Tibial artery (tissue), 4 donors: ENCODE measurements at regions not wholly inside any gene's neighbourhood (a gene's known extent, or its start where the extent isn't known, plus 50 kb on each side); places are given as distances from the start of the nearest gene placed in this dataset.

Experiments
- DNase-seq, 2 donors: peaks; one replicate each; pipeline ENCODE4 v3.0.0-alpha.2; 2019
- H3K27ac ChIP-seq, 2 donors: fragments of 200-600 bp; sonication (generic) in 1 of 2; 1 replicate in 1 of 2; 2 replicates in 1 of 2; pipeline ENCODE4 v1.5.1; 2018 to 2019; ENCODE audit warnings: mild to moderate bottlenecking in 1 of 2
- H3K27me3 ChIP-seq, 2 donors: fragments of 200-600 bp; sonication (generic) in 1 of 2; one replicate each; pipeline versions ENCODE4 v1.5.1 to v1.6.0; 2016 to 2019
- H3K36me3 ChIP-seq, 3 donors: fragments of 200-600 bp; sonication (generic) in 2 of 3; one replicate each; pipeline ENCODE4 v1.5.1; 2016 to 2019; ENCODE audit warnings: mild to moderate bottlenecking in 2 of 3
- H3K4me1 ChIP-seq, 4 donors: fragments of 200-600 bp; sonication (generic) in 2 of 4; 1 replicate in 3 of 4; 2 replicates in 1 of 4; pipeline ENCODE4 v1.5.1; 2016 to 2019
- H3K4me3 ChIP-seq, 2 donors: fragments of 200-600 bp; sonication (generic) in 1 of 2; 1 replicate in 1 of 2; 2 replicates in 1 of 2; pipeline ENCODE4 v1.5.1; 2018 to 2019; ENCODE audit warnings: mild to moderate bottlenecking in 2 of 2
- H3K9me3 ChIP-seq, 3 donors: fragments of 200-600 bp; sonication (generic) in 1 of 3; one replicate each; pipeline ENCODE4 v1.5.1; 2016 to 2019
- intact Hi-C: fragments of 100-400 bp; cut with DNase I; formaldehyde crosslinking; loops from one replicate; pipeline ENCODE4 v1.15.0; 2023; ENCODE audit warnings: low total_unique reads
- TF ChIP-seq, protein P1 (sequence below), 2 experiments: fragments of 200-600 bp in 1 of 2; fragments of 450-650 bp in 1 of 2; IDR thresholded peaks; one replicate each; pipeline ENCODE4 v1.5.1; 2017 to 2019; ENCODE audit warnings: antibody characterized with exemption in 2 of 2, mild to moderate bottlenecking in 1 of 2, moderate library complexity in 1 of 2

DNA sequence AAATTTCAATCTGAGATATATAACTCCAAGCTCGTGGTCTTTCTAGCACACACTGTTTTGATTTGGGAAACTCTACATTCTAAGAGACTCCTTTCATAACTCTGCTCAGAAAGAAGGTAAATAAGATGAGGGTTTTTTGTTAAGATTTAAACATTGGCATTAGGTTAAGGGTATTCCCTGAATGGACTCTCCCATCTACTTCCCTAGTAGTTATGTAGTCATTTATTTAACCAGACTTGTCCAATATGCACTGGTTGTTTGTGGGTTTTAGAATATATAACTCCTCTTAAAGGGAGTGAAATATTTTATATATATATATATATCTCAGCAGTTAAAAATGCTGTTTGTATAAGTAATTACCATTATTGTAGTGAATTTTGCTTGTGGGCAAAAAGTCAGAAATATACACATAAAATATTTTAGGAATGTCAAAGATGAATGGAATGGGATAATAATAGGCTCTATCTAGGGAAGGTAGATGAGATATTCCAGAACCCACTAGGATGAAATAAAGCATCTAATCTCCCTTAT is 61.5 kb upstream of the WDR75 start:
- TF ChIP-seq, protein P1, sequence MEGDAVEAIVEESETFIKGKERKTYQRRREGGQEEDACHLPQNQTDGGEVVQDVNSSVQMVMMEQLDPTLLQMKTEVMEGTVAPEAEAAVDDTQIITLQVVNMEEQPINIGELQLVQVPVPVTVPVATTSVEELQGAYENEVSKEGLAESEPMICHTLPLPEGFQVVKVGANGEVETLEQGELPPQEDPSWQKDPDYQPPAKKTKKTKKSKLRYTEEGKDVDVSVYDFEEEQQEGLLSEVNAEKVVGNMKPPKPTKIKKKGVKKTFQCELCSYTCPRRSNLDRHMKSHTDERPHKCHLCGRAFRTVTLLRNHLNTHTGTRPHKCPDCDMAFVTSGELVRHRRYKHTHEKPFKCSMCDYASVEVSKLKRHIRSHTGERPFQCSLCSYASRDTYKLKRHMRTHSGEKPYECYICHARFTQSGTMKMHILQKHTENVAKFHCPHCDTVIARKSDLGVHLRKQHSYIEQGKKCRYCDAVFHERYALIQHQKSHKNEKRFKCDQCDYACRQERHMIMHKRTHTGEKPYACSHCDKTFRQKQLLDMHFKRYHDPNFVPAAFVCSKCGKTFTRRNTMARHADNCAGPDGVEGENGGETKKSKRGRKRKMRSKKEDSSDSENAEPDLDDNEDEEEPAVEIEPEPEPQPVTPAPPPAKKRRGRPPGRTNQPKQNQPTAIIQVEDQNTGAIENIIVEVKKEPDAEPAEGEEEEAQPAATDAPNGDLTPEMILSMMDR (IDR thresholded peaks at IDR 0.05): no peak
- Histone ChIP-seq H3K27me3 (no peaks in the 10 kb centered on the region), H3K36me3 (no peaks in the 10 kb centered on the region), H3K9me3 (no peaks in the 10 kb centered on the region), H3K4me3 (no peak overlapping the region), H3K27ac (peak overlapping the region in 1 of 2 donors; percentile 10), H3K4me1 (peaks cover 0 to 25% (median 2%) of the 10 kb centered on the region in 4 donors)
- no peak for DNase-seq
- intact Hi-C loops: no loop called here

DNA sequence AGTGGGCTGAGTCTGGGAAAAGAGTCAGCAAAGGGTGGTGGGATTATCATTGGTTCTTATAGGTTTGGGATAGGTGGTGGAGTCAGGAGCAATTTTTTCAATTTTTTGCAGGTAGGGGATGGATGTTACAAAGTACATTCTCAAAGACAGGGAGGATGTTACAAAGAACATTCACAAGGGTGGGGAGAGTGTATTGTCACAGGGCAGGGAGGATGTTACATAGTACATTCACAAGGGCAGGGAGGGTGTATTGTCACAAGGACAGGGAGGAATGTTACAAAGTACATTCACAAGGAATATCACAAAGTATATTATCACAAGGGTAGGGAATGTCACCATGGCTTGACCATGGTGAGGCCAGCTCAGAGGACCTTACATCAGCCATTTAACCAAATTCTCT is 58.6 kb upstream of the WDR75 start:
- no peak overlapping the region for H3K27ac ChIP-seq
- TF ChIP-seq, protein P1 (IDR thresholded peaks at IDR 0.05): no peak
- H3K36me3 ChIP-seq: no peaks in the 10 kb centered on the region
- intact Hi-C loops: no loop called here
- H3K4me1 ChIP-seq: peaks cover 0 to 14% (median 2%) of the 10 kb centered on the region in 4 donors
- DNase-seq: no peak
- H3K9me3 ChIP-seq: no peaks in the 10 kb centered on the region
- H3K27me3 ChIP-seq: no peaks in the 10 kb centered on the region
- no peak overlapping the region for H3K4me3 ChIP-seq

DNA sequence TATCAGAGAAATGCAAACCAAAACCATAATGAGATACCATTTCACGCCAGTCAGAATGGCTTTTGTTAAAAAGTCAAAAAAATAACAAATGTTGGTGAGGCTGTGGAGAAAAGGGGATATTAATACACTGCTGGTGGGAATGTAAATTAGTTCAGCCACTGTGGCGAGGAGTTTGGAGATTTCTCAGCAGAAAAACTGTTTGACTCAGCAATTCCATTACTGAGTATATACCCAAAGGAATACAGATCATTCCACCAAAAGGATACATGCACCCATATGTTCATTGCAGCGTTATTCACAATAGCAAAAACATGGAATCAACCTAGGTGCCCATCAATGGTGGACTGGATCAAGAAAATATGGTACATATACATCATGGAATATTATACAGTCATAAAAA is 54.5 kb upstream of the WDR75 start:
- Histone ChIP-seq H3K27me3 (no peaks in the 10 kb centered on the region), H3K4me3 (no peak overlapping the region), H3K27ac (no peak overlapping the region), H3K4me1 (no peaks in the 10 kb centered on the region), H3K9me3 (no peaks in the 10 kb centered on the region), H3K36me3 (no peaks in the 10 kb centered on the region)
- no peak for DNase-seq
- TF ChIP-seq, protein P1 (IDR thresholded peaks at IDR 0.05): no peak
- intact Hi-C loops: no loop called here

DNA sequence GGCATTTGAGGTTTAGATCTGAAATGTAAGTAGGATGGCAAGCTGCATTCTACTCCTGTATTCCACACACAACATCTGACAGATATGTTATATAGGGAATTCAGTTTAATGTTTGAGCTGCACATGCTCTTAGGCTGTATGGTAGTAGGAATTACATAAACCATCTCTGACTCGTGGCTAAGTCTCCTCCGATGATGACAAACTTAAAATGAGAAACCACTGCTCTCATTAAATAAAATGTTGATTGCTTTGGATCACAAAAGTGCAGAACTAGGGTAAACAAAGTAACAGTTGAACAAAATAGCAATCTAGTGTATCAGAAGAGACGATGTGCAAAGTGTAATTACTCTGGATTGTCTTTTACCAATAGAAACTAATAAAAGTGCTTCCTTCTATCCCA is 50.1 kb upstream of the WDR75 start:
- Histone ChIP-seq H3K36me3 (no peaks in the 10 kb centered on the region), H3K4me3 (no peak overlapping the region), H3K27ac (no peak overlapping the region), H3K27me3 (no peaks in the 10 kb centered on the region), H3K9me3 (no peaks in the 10 kb centered on the region), H3K4me1 (peaks cover 0 to 5% (median 2%) of the 10 kb centered on the region in 4 donors)
- intact Hi-C loops: no loop called here
- no peak for DNase-seq
- TF ChIP-seq, protein P1 (IDR thresholded peaks at IDR 0.05): no peak
